ENCODE measurements at regions not wholly inside any gene's neighbourhood (a gene's known extent, or its start where the extent isn't known, plus 50 kb on each side); places are given as distances from the start of the nearest gene placed in this dataset.

- no TSS peak for BruUV-seq (replicated peaks)
- H3K9me3 ChIP-seq (ENCODE audit: low read length), result no peaks in the 10 kb centered on the region
- no peaks in the 10 kb centered on the region for H3K36me3 ChIP-seq (ENCODE audit: low read depth, low read length)
- H3F3A ChIP-seq (ENCODE audit: low read length, unreplicated experiment), result no peaks in the 10 kb centered on the region
- DNase-seq (peak; percentile 14), ATAC-seq (peak; percentile 68; the same call in 1 of the 2 replicates)
- intact Hi-C loops (cut with micrococcal nuclease), result no loop called here
- no peak overlapping the region for H3K4me3 ChIP-seq (ENCODE audit: low read length)
- no peak overlapping the region for H2AFZ ChIP-seq (ENCODE audit: low read length)
- no peak for TF ChIP-seq EZH2 (IDR thresholded peaks at IDR 0.05; ENCODE audit: low read length, unreplicated experiment)
- TF ChIP-seq CTCF (conservative IDR thresholded peaks at IDR 0.05; ENCODE audit: low read depth, low read length), result no peak
- TF ChIP-seq EZH2phosphoT487 (IDR thresholded peaks at IDR 0.05; ENCODE audit: borderline replicate concordance, low read length), result no peak
- H3K9me2 ChIP-seq (replicated peaks; ENCODE audit: low read length), result no peaks in the 10 kb centered on the region
- no peaks in the 10 kb centered on the region for H3K4me1 ChIP-seq (ENCODE audit: insufficient read depth, low read length)
- no peaks in the 10 kb centered on the region for H4K20me1 ChIP-seq (ENCODE audit: low read length)
- no peaks in the 10 kb centered on the region for H3K27me3 ChIP-seq (ENCODE audit: low read length)
- no peaks in the 10 kb centered on the region for H3K79me2 ChIP-seq (ENCODE audit: low read length)
- no peak overlapping the region for H3K9ac ChIP-seq (ENCODE audit: low read length)
- H3K27ac ChIP-seq (ENCODE audit: low read length), result no peak overlapping the region
- POLR2A ChIA-PET (ENCODE audit: unreplicated experiment), result no interaction called here
- CTCF ChIA-PET, result no interaction called here
- no peak overlapping the region for H3K4me2 ChIP-seq (ENCODE audit: low read length)
These were observed 792.1 kb upstream of the SPRY2 start for GRCh38 chr13:81133066-81133465.

- Histone ChIP-seq H3K79me2 (ENCODE audit: low read length) (no peaks in the 10 kb centered on the region), H3K4me3 (ENCODE audit: low read length) (no peak overlapping the region), H3K9me3 (ENCODE audit: low read length) (no peaks in the 10 kb centered on the region), H3K9me2 (replicated peaks; ENCODE audit: low read length) (no peaks in the 10 kb centered on the region), H3K9ac (ENCODE audit: low read length) (no peak overlapping the region), H3K4me1 (ENCODE audit: insufficient read depth, low read length) (peaks cover 7% of the 10 kb centered on the region; the same call in 1 of the 2 replicates), H3K4me2 (ENCODE audit: low read length) (no peak overlapping the region), H3K36me3 (ENCODE audit: low read depth, low read length) (no peaks in the 10 kb centered on the region), H3F3A (ENCODE audit: low read length, unreplicated experiment) (no peaks in the 10 kb centered on the region), H2AFZ (ENCODE audit: low read length) (no peak overlapping the region), H3K27ac (ENCODE audit: low read length) (no peak overlapping the region), H4K20me1 (ENCODE audit: low read length) (no peaks in the 10 kb centered on the region), H3K27me3 (ENCODE audit: low read length) (no peaks in the 10 kb centered on the region)
- TF ChIP-seq EZH2 (IDR thresholded peaks at IDR 0.05; ENCODE audit: low read length, unreplicated experiment) (no peak), CTCF (conservative IDR thresholded peaks at IDR 0.05; ENCODE audit: low read depth, low read length) (no peak), EZH2phosphoT487 (IDR thresholded peaks at IDR 0.05; ENCODE audit: borderline replicate concordance, low read length) (no peak)
- ChIA-PET POLR2A (ENCODE audit: unreplicated experiment) (no interaction called here), CTCF (no interaction called here)
- intact Hi-C loops (cut with micrococcal nuclease), result no loop called here
- no TSS peak for BruUV-seq (replicated peaks)
- no peak for DNase-seq
- no peak for ATAC-seq
These were observed 776.5 kb upstream of the SPRY2 start for GRCh38 chr13:81117416-81117815.

GRCh38 chr13:81116461-81117282, 775.7 kb upstream of the SPRY2 start:
- no peak overlapping the region for H3K9ac ChIP-seq (ENCODE audit: low read length)
- ATAC-seq (no peak), DNase-seq (no peak)
- H3K4me1 ChIP-seq (ENCODE audit: insufficient read depth, low read length), result peaks cover 7% of the 10 kb centered on the region; the same call in 1 of the 2 replicates
- H3K4me2 ChIP-seq (ENCODE audit: low read length), result 0 out of 2 replicates have a peak overlapping the region, but pooled peaks have one; percentile 26
- BruUV-seq (replicated peaks), result no TSS peak
- no peaks in the 10 kb centered on the region for H3K9me3 ChIP-seq (ENCODE audit: low read length)
- no peaks in the 10 kb centered on the region for H3K36me3 ChIP-seq (ENCODE audit: low read depth, low read length)
- H2AFZ ChIP-seq (ENCODE audit: low read length), result no peak overlapping the region
- no peaks in the 10 kb centered on the region for H3K27me3 ChIP-seq (ENCODE audit: low read length)
- TF ChIP-seq EZH2 (IDR thresholded peaks at IDR 0.05; ENCODE audit: low read length, unreplicated experiment) (no peak), CTCF (conservative IDR thresholded peaks at IDR 0.05; ENCODE audit: low read depth, low read length) (no peak), EZH2phosphoT487 (IDR thresholded peaks at IDR 0.05; ENCODE audit: borderline replicate concordance, low read length) (no peak)
- intact Hi-C loops (cut with micrococcal nuclease), result no loop called here
- POLR2A ChIA-PET (ENCODE audit: unreplicated experiment), result no interaction called here
- no peak overlapping the region for H3K27ac ChIP-seq (ENCODE audit: low read length)
- no peak overlapping the region for H3K4me3 ChIP-seq (ENCODE audit: low read length)
- no peaks in the 10 kb centered on the region for H3K79me2 ChIP-seq (ENCODE audit: low read length)
- CTCF ChIA-PET, result no interaction called here
- H3F3A ChIP-seq (ENCODE audit: low read length, unreplicated experiment), result no peaks in the 10 kb centered on the region
- no peaks in the 10 kb centered on the region for H4K20me1 ChIP-seq (ENCODE audit: low read length)
- H3K9me2 ChIP-seq (replicated peaks; ENCODE audit: low read length), result no peaks in the 10 kb centered on the region
